Left kidney (tissue), 1 donor: ENCODE measurements at regions not wholly inside any gene's neighbourhood (a gene's known extent, or its start where the extent isn't known, plus 50 kb on each side); places are given as distances from the start of the nearest gene placed in this dataset.

ENCODE experiments used
- DNase-seq: peaks from one replicate; pipeline ENCODE4 v3.0.0-alpha.2; 2013

GRCh38 chr1:163655565-163655964, 333.8 kb downstream of the NUF2 start:
- DNase-seq = no peak

GRCh38 chr1:163656095-163656759, 334.5 kb downstream of the NUF2 start:
- DNase-seq = no peak

- no peak for DNase-seq
Observed at GRCh38 chr1:163657719-163658118, 336.0 kb downstream of the NUF2 start.

DNA sequence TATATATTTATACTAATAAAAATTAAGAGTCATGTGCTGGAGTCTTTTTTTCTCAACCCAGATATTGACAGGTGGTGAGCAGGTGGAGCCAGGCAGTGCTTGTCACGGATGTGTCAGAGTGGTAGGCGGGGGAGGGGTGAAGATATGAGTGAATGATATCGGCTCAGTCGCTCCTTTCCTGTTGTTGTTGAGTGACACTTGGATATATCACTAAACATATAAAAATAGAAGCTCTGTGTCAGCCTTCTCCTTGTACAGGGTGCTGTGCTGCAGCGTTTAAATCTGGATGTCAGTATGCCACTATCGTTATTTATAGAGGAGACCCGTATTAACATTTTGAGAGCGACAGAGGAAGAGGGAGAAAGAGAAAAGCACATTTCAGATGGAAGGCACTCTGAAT, 339.6 kb downstream of the NUF2 start:
- no peak for DNase-seq

DNA sequence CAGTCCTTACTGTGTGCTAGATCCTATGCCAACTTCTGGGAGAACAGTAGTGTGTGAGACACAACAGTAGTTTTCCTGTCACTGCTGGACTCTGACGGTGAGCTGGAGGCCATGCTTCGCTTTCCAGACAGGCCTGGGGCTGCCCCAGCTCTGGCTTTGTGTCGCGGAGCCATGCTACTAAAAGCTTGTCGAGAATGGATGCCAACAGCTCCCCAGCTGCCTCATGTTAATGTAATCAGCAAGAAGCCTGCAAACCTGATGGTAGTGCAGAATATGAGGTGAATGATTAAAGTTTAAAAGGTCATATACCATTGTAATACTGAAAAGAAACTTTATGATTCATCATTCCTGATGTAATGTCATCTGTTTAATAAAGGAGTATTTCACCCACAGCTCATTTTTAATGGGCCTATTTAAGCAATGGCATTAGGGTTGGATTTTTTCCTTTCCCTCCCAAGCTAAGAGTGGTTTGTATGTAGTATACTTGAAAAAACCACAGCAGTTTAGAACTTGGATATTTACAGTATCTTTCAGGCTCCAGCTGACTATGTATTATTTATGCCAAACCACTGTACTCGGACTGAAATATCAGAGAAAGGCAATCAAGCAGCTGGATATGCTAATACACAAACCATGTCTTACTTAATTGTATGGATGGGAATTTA, 343.0 kb downstream of the NUF2 start:
- DNase-seq = no peak

GRCh38 chr1:163668472-163668871, 346.7 kb downstream of the NUF2 start:
- DNase-seq = no peak

DNA sequence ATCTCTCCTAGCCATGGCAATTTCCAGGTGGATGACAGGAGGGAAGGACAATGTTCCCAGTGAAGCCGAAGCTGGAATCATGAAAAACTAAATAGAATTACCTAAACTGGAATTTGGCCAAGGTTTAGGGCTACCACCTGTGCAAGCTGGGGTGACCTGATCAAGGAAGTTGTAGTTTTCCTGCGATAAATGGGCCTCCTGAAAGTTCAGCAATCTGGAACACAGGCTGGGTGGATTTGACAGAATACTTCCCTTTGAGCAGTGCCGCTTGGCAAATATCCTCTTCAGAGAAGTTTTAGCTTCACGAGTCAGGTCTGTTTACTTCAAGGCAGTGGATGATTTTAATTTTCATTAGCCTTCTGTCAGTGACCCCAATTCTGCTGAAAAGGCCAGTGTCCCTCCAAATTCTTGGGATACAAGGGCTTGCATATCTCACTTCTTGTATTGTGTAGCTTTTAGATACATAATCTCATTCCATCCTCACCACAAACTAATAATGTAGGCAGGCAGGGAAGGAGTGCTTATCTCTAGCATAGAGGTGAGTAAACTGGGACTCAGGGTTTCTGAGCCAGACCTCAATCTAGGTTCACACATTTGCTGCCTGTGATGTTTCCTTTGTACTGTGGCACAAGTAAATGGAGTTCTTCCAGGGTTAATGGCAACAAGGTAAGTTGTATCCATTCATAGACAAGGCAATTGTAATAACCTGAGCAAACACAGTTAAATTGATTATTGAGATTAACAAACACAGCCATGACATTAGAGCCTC, 349.4 kb downstream of the NUF2 start:
- DNase-seq = no peak

- DNase-seq = peak; percentile 39
Observed at GRCh38 chr1:163672976-163673758, 351.4 kb downstream of the NUF2 start.

- peak; percentile 71 for DNase-seq
Observed at GRCh38 chr1:163673759-163674151, 352.0 kb downstream of the NUF2 start.

GRCh38 chr1:163674236-163674635, 352.5 kb downstream of the NUF2 start:
- DNase-seq = no peak

- DNase-seq = no peak
Observed at GRCh38 chr1:163684785-163685184, 363.0 kb downstream of the NUF2 start.

GRCh38 chr1:163692266-163692665, 370.5 kb downstream of the NUF2 start:
- DNase-seq = no peak

- no peak for DNase-seq
Observed at GRCh38 chr1:163697137-163697536, 375.4 kb downstream of the NUF2 start.

- peak; percentile 35 for DNase-seq
Observed at GRCh38 chr1:163701783-163702374, 380.1 kb downstream of the NUF2 start.

GRCh38 chr1:163703794-163704193, 382.0 kb downstream of the NUF2 start:
- DNase-seq = no peak

- no peak for DNase-seq
Observed at GRCh38 chr1:163706915-163707314, 385.2 kb downstream of the NUF2 start.

DNA sequence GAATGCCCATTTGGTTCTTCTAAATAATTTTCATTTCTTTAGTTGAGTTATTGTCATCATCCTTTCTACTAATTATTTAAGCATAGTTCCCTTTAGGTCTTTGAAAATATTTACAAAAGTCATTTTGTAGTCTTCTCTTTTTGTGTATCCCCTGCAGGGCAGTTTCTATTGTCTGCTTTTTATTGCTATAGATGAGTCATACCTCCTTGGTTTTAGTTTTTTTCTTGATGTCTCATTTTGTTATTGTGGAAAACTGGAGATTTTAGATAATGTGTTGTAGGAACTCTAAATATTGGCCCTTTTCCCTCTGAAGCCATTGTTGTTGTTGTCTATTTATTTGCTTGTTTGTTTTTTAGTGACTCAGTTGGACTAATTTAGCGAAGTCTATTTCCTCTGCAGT, 387.9 kb downstream of the NUF2 start:
- DNase-seq = no peak

DNA sequence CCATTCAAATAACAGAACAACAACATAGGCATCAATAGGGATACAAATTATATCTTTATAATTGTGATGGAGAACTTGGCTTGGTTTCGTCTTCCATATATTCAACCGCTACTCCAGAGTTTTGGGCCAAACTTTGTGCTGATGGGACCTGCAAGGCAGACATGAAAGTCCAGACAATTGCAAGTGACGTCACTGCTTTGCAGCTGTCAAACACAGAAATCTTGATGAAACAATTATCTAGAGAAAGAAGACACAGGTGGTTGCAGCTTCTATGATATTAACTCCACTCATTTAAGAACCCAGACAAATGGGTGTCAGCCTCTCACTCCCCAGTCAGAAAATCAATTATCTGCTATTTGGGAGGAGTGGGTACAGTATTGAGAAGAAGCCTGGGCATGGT, 390.6 kb downstream of the NUF2 start:
- no peak for DNase-seq

- DNase-seq = no peak
Observed at GRCh38 chr1:163720294-163720693, 398.5 kb downstream of the NUF2 start.

GRCh38 chr1:163725551-163725950, 403.8 kb downstream of the NUF2 start:
- DNase-seq = no peak

DNA sequence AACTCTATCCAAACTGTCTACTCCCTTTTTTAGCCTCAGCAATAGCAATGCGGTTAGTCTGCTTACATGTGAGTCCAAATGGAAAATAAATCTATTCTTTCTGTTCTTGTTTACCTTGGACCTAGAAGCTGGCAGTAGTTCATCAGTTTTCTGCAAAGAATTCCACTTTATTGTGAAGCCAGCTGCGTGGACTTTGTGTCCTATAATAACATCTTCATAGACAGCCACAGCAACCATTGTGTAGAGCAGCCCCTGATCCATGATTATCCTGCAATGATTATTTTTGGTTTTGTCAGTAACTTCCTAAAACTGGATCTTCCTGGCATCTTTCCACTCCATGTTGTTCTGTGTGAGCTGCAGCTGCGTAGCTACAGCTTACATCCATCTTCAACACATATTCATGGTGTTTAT, 408.7 kb downstream of the NUF2 start:
- peak; percentile 46 for DNase-seq

- DNase-seq = no peak
Observed at GRCh38 chr1:163737261-163737660, 415.5 kb downstream of the NUF2 start.
